Uterus (tissue), 2 donors: ENCODE measurements at regions not wholly inside any gene's neighbourhood (a gene's known extent, or its start where the extent isn't known, plus 50 kb on each side); places are given as distances from the start of the nearest gene placed in this dataset.

Experiments
- CTCF ChIP-seq, 4 experiments: fragments of 200-600 bp in 2 of 4; fragments of 450-650 bp in 2 of 4; sonication (generic) in 2 of 4; IDR thresholded peaks; one replicate each; pipeline ENCODE4 v1.5.1; 2016 to 2019; ENCODE audit warnings: antibody characterized with exemption in 4 of 4, mild to moderate bottlenecking in 2 of 4, moderate library complexity in 1 of 4
- POLR2A ChIP-seq, 2 donors: fragments of 450-650 bp; IDR thresholded peaks; one replicate each; pipeline ENCODE4 v1.6.1; 2016; ENCODE audit warnings: antibody characterized with exemption in 2 of 2, mild to moderate bottlenecking in 1 of 2, moderate library complexity in 1 of 2

- no peak for TF ChIP-seq CTCF (IDR thresholded peaks at IDR 0.05)
- TF ChIP-seq POLR2A (IDR thresholded peaks at IDR 0.05), result no peak
Observed at GRCh38 chr5:21184581-21184980, 1196.6 kb upstream of the CDH18 start.
